Endodermal cell (in vitro differentiated cells): ENCODE measurements at regions not wholly inside any gene's neighbourhood (a gene's known extent, or its start where the extent isn't known, plus 50 kb on each side); places are given as distances from the start of the nearest gene placed in this dataset.

Source experiments
- DNase-seq: peaks from one replicate; pipeline ENCODE4 v3.0.0-alpha.2; 2017
- H3K27ac ChIP-seq: 2 replicates; pipeline ENCODE4 v1.5.1; 2013; ENCODE audit warnings: mild to moderate bottlenecking, low read depth, low read length, moderate library complexity
- H3K27me3 ChIP-seq: 2 replicates; pipeline ENCODE4 v1.6.1; 2013; ENCODE audit warnings: mild to moderate bottlenecking, low read length, moderate library complexity; ENCODE audit not compliant: insufficient read depth, control insufficient read depth, poor library complexity, severe bottlenecking
- H3K36me3 ChIP-seq: 2 replicates; pipeline ENCODE4 v1.7.0; 2013; ENCODE audit warnings: mild to moderate bottlenecking, low read length, moderate library complexity; ENCODE audit not compliant: control insufficient read depth, insufficient read depth
- H3K4me1 ChIP-seq: one replicate; pipeline ENCODE4 v1.7.0; 2013; ENCODE audit warnings: low read length; ENCODE audit not compliant: control insufficient read depth, insufficient read depth
- H3K4me3 ChIP-seq: 2 replicates; pipeline ENCODE4 v1.5.1; 2013; ENCODE audit warnings: mild to moderate bottlenecking, low read length, moderate library complexity
- H3K9ac ChIP-seq: 2 replicates; pipeline ENCODE4 v1.6.1; 2013; ENCODE audit warnings: mild to moderate bottlenecking, low read length, moderate library complexity; ENCODE audit not compliant: poor library complexity, severe bottlenecking; ENCODE audit errors: extremely low read depth
- H3K9me3 ChIP-seq: 2 replicates; pipeline ENCODE4 v1.6.1; 2013; ENCODE audit warnings: mild to moderate bottlenecking, low read length, moderate library complexity; ENCODE audit not compliant: control insufficient read depth
- H3K27ac Mint-ChIP-seq: 2 replicates; pipeline ENCODE4 v1.8.0; 2020; ENCODE audit warnings: mixed read lengths
- H3K27me3 Mint-ChIP-seq: 2 replicates; pipeline ENCODE4 v1.8.0; 2021; ENCODE audit warnings: mild to moderate bottlenecking, mixed read lengths; ENCODE audit not compliant: insufficient read depth
- H3K36me3 Mint-ChIP-seq: 2 replicates; pipeline ENCODE4 v1.8.0; 2020; ENCODE audit warnings: low read depth, mixed read lengths
- H3K4me1 Mint-ChIP-seq: 2 replicates; pipeline ENCODE4 v1.8.0; 2020; ENCODE audit warnings: mixed read lengths
- H3K4me3 Mint-ChIP-seq: 2 replicates; pipeline ENCODE4 v1.8.0; 2020; ENCODE audit warnings: mild to moderate bottlenecking, moderate library complexity, mixed read lengths
- H3K9me3 Mint-ChIP-seq: 2 replicates; pipeline ENCODE4 v1.8.0; 2020; ENCODE audit warnings: mild to moderate bottlenecking, mixed read lengths
- CTCF ChIP-seq: fragments of 200-600 bp; sonication (generic); conservative IDR thresholded peaks from 2 replicates; pipeline ENCODE4 v1.5.0; 2021; ENCODE audit warnings: antibody characterized with exemption, mild to moderate bottlenecking
- WGBS, 2 experiments: methylation state at CpG; one replicate each; pipeline versions ENCODE4 v1.1.5 to v1.1.7; 2013; ENCODE audit warnings: missing lambda C conversion rate in 2 of 2, mixed read lengths in 1 of 2; ENCODE audit not compliant: insufficient coverage in 1 of 2, insufficient read length in 1 of 2; 5-methylcytosine and 5-hydroxymethylcytosine counted together

- H3K9me3 Mint-ChIP-seq, result peaks cover 17% of the 10 kb centered on the region
- DNase-seq, result peak; percentile 36
- no peaks in the 10 kb centered on the region for H3K36me3 Mint-ChIP-seq
Measured at GRCh38 chr4:159736411-159736810, 633.5 kb downstream of the RAPGEF2 start.

GRCh38 chr4:159743971-159744370 is 641.1 kb downstream of the RAPGEF2 start:
- DNase-seq, result no peak
- no peak overlapping the region for H3K27ac Mint-ChIP-seq
- 46 to 90% methylated on average over 1 to 2 of the region's 2 CpGs for WGBS, 2 experiments
- H3K4me3 ChIP-seq, result no peak overlapping the region
- no peak overlapping the region for H3K9ac ChIP-seq
- H3K4me1 ChIP-seq, result no peaks in the 10 kb centered on the region
- peaks cover 7% of the 10 kb centered on the region for H3K9me3 ChIP-seq
- H3K36me3 ChIP-seq, result no peaks in the 10 kb centered on the region
- no peak for TF ChIP-seq CTCF
- H3K4me3 Mint-ChIP-seq, result no peak overlapping the region
- H3K27me3 ChIP-seq, result no peaks in the 10 kb centered on the region
- H3K9me3 Mint-ChIP-seq, result peaks cover 20% of the 10 kb centered on the region
- H3K36me3 Mint-ChIP-seq, result no peaks in the 10 kb centered on the region
- H3K27me3 Mint-ChIP-seq, result no peaks in the 10 kb centered on the region
- no peak overlapping the region for H3K27ac ChIP-seq
- H3K4me1 Mint-ChIP-seq, result no peaks in the 10 kb centered on the region

More at GRCh38 chr4:159736411-159736810, 633.5 kb downstream of the RAPGEF2 start:
- H3K27me3 Mint-ChIP-seq, result no peaks in the 10 kb centered on the region
- peaks cover 17% of the 10 kb centered on the region for H3K4me1 Mint-ChIP-seq
- Histone ChIP-seq H3K27ac (no peak overlapping the region), H3K9ac (no peak overlapping the region), H3K36me3 (no peaks in the 10 kb centered on the region), H3K27me3 (no peaks in the 10 kb centered on the region), H3K4me3 (no peak overlapping the region), H3K4me1 (peaks cover 5% of the 10 kb centered on the region), H3K9me3 (peaks cover 13% of the 10 kb centered on the region)
- no peak for TF ChIP-seq CTCF
- H3K27ac Mint-ChIP-seq, result no peak overlapping the region
- 81 to 100% methylated on average over 1 to 6 of the region's 7 CpGs for WGBS, 2 experiments
- no peak overlapping the region for H3K4me3 Mint-ChIP-seq

- no peak overlapping the region for H3K27ac Mint-ChIP-seq
- H3K4me3 Mint-ChIP-seq, result no peak overlapping the region
- Histone ChIP-seq H3K4me3 (no peak overlapping the region), H3K27me3 (no peaks in the 10 kb centered on the region), H3K27ac (no peak overlapping the region), H3K36me3 (no peaks in the 10 kb centered on the region), H3K9ac (no peak overlapping the region), H3K9me3 (peaks cover 6% of the 10 kb centered on the region), H3K4me1 (no peaks in the 10 kb centered on the region)
- DNase-seq, result no peak
- no peaks in the 10 kb centered on the region for H3K27me3 Mint-ChIP-seq
- no peaks in the 10 kb centered on the region for H3K36me3 Mint-ChIP-seq
- WGBS, 2 experiments, result 90% methylated on average over 3 of the region's 3 CpGs; no CpG with 5 or more reads in 1 of the 2 experiments
- no peak for TF ChIP-seq CTCF
- H3K9me3 Mint-ChIP-seq, result no peaks in the 10 kb centered on the region
- no peaks in the 10 kb centered on the region for H3K4me1 Mint-ChIP-seq
Measured at GRCh38 chr4:159747983-159748382, 645.1 kb downstream of the RAPGEF2 start.
